ENCODE measurements at regions not wholly inside any gene's neighbourhood (a gene's known extent, or its start where the extent isn't known, plus 50 kb on each side); places are given as distances from the start of the nearest gene placed in this dataset.
"Not testable (repeated sequence)": the region's sequence is repeated elsewhere in the genome, so short reads cannot be mapped to it uniquely, and the experiment has no call there.

GRCh38 chr6:51269876-51270275 is 451.2 kb downstream of the TFAP2B start:
- intact Hi-C loops (cut with DNase I): no loop called here
- no peak for DNase-seq (ENCODE audit: low spot score)

GRCh38 chr6:51271615-51272014 is 452.9 kb downstream of the TFAP2B start:
- DNase-seq (ENCODE audit: low spot score): no peak
- intact Hi-C loops (cut with DNase I): no loop called here

- intact Hi-C loops (cut with DNase I): no loop called here
- no peak for DNase-seq (ENCODE audit: low spot score)
These were observed 454.7 kb downstream of the TFAP2B start for GRCh38 chr6:51273228-51273961.

GRCh38 chr6:51277474-51277873 is 458.8 kb downstream of the TFAP2B start:
- intact Hi-C loops (cut with DNase I): no loop called here
- no peak for DNase-seq (ENCODE audit: low spot score)

DNA sequence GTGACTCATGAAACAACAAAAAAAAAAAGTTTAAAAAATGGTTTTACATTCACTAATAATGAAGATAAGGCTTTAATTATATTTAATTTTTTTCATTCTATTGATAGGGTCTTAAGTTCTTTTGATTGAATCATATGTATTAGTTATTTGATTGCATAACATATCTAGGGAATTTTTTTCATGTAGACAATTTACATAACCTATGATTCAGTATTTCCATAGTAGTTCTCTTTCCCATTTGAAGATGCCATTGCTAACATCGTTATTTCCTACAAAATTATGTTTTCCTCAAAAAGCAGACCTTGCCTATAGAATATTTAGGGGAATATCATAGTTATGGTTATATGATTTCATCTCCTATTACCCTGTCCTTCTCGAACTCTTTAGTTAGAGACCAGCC is 463.4 kb downstream of the TFAP2B start:
- DNase-seq (ENCODE audit: low spot score): no peak
- intact Hi-C loops (cut with DNase I): no loop called here

- no peak for DNase-seq (ENCODE audit: low spot score)
- intact Hi-C loops (cut with DNase I): no loop called here
These were observed 465.2 kb downstream of the TFAP2B start for GRCh38 chr6:51283723-51284355.

GRCh38 chr6:51285876-51286275 is 467.2 kb downstream of the TFAP2B start:
- intact Hi-C loops (cut with DNase I): no loop called here
- no peak for DNase-seq (ENCODE audit: low spot score)

DNA sequence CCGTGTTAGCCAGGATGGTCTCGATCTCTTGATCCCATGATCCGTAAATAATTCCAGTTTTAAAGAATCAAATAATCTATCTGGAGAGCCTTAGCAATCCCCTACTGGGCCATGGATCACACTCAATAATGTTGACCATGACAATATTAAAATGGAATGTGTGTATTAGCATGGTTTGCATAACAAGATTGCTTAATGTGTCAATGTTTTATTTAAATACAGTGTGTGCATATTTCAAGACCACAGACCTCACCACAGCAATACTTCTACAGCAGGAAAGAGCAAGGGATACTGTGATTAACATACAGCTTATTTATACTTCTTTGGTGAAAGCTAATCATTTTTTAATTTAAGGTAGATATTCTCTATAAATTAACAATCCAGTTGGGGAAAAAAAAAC is 470.4 kb downstream of the TFAP2B start:
- DNase-seq (ENCODE audit: low spot score): no peak
- intact Hi-C loops (cut with DNase I): no loop called here

DNA sequence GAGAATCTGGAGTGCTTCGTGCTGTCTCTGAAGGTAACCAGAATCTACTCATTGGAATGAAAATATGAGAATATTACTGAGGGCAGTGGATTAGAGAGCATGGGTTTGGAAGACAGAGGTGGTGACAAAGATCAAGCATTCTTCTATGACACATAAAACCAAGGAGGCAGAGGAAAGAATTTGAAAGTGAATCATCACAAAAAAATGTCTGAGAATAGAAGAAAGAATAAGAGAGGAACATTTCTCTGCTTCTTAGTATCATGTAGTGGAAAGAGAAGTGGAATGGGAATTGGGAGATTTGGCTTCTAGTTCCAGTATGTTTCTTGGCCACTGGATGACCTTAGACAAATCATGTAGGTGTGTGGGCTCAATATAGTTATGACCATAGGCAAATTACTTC is 474.0 kb downstream of the TFAP2B start:
- intact Hi-C loops (cut with DNase I): no loop called here
- no peak for DNase-seq (ENCODE audit: low spot score)

DNA sequence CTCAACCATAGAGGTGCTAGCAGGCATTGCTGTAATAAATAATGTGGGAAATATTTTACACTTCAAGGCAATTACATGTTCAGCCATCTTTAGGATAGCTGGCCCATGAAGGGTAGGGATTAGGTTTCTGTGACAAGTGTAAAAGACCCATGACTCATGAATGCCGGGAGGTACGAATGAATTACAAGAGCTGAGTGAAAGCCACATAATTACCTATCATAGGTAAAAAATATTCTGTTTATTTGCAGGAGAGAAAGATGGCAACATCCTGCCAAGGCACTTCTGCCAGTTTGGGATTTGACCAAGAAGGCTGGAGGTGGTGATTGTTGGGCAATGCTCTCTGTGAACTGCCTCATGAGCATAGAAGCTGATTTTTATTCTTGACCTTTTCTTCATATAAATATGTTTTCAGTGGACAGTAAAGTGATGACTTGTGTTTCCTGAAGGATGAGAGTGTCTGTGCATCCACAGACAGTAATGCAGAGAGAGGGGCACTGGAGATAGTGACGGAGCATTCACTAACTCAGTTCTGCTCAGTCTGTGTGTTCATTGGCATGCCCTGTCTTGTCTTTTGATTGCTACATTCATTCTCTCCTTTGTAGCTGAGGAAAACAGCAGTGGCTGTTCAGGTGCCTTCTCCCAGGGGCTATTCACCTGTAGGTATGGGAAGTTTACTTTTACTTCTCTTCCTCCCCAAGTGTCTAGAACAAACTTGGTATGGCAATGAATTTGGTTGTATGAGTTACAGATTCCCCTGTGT is 481.1 kb downstream of the TFAP2B start:
- no peak for DNase-seq (ENCODE audit: low spot score)
- intact Hi-C loops (cut with DNase I): no loop called here

- no peak for DNase-seq (ENCODE audit: low spot score)
- intact Hi-C loops (cut with DNase I): no loop called here
These were observed 481.8 kb downstream of the TFAP2B start for GRCh38 chr6:51300510-51300909.

GRCh38 chr6:51301962-51302361 is 483.3 kb downstream of the TFAP2B start:
- DNase-seq (ENCODE audit: low spot score): no peak
- intact Hi-C loops (cut with DNase I): no loop called here

DNA sequence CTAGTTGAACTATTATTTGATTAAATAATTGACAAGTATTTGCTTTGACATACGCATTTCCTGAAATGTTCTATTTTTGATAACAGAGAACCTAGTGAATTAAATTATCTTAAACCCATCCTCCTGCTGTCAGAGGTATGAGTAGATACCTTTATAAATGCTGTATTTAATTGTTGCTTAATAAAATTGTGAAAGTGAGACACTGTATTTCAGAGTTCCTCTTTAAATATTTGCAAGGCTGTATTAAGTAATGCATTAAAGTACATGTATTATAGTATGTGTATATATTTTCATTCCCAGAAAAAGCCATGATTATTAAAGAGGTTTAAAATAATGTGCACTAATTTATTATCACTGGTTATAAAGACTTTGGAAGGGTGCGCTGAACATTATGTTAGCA is 483.8 kb downstream of the TFAP2B start:
- DNase-seq (ENCODE audit: low spot score): no peak
- intact Hi-C loops (cut with DNase I): no loop called here

GRCh38 chr6:51303338-51303737 is 484.7 kb downstream of the TFAP2B start:
- intact Hi-C loops (cut with DNase I): no loop called here
- DNase-seq (ENCODE audit: low spot score): no peak

DNA sequence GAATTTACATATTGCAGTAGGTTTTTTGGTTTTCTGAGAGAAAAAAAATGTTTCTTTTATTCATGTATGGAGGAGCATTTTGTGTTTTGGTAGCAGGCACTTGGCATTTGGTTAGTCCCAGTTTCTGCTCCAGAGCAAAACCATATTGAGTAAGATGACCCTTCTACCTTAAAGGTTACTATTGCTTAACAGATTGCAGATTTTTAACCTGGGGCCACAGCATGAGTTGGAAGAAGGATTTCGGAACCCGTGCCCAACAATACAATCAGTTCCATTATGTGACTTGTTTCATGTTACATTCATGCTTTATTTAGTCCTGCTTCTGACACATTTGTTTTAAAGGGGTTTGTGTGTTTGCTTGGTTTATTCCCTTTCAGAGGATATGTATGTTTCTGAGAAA is 496.3 kb downstream of the TFAP2B start:
- DNase-seq (ENCODE audit: low spot score): no peak
- intact Hi-C loops (cut with DNase I): no loop called here

- intact Hi-C loops (cut with DNase I): no loop called here
- DNase-seq (ENCODE audit: low spot score): no peak
These were observed 500.0 kb downstream of the TFAP2B start for GRCh38 chr6:51318674-51319073.

DNA sequence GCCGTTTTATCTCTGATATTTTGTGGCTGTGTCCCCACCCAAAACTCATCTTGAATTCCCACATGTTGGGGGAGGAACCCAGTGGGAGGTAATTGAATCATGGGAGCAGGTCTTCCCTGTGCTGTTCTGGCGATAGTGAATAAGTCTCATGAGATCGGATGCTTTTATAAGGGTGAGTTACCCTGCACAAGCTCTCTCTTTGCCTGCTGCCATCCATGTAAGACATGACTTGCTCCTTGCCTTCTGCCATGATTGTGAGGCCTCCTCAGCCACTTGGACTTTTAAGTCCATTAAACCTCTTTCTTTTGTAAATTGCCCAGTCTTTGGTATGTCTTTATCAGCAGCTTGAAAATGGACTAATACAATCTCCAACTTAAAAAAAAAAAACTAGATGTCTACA is 502.8 kb downstream of the TFAP2B start:
- intact Hi-C loops (cut with DNase I); DNase-seq (ENCODE audit: low spot score): not testable (repeated sequence)

DNA sequence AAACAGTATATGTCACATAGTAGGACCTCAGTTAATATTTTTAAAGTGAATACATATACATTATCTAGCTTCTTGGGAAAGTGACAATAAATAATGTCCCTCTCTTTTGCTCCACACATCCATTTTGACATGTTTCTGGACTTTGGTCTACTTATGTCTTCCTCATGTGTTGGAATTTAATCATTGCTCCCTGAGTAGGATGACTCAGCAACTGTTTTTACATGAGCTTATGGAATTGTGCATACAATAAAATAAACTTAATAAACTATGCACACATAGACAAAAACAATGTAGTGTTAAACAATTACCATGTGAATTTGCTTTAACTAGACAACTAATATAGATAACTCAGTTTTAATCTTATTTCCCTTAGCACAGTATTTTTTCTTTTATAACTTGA is 503.8 kb downstream of the TFAP2B start:
- intact Hi-C loops (cut with DNase I): no loop called here
- DNase-seq (ENCODE audit: low spot score): no peak

GRCh38 chr6:51323056-51323455 is 504.4 kb downstream of the TFAP2B start:
- no peak for DNase-seq (ENCODE audit: low spot score)
- intact Hi-C loops (cut with DNase I): no loop called here

DNA sequence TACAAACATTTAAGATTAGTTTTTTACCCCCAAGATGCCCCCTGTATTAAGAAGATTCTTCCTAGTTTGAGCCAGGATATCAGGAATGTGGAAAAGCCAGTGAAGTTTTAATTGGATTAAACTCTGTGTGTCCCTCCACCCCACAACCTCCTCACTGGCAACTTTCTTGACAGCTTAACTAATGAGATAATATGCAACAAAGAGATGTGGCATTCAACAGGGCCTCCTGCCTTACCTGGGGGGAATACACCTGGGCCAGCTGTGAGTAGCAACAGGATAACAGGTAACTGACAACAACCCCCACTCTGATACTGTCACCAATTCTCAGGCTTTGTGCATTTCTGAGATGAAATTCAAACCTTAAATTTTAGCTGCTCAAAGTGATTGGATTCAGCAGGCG is 512.3 kb downstream of the TFAP2B start:
- no peak for DNase-seq (ENCODE audit: low spot score)
- intact Hi-C loops (cut with DNase I): no loop called here

GRCh38 chr6:51335543-51335942 is 516.9 kb downstream of the TFAP2B start:
- no peak for DNase-seq (ENCODE audit: low spot score)
- intact Hi-C loops (cut with DNase I): no loop called here

Data from posterior vena cava (tissue), 2 donors.